GM23248 (cell line): ENCODE measurements at regions not wholly inside any gene's neighbourhood (a gene's known extent, or its start where the extent isn't known, plus 50 kb on each side); places are given as distances from the start of the nearest gene placed in this dataset.

Experiments used
- EZH2 ChIP-seq: fragments of 200-600 bp; sonication (generic); IDR thresholded peaks from 2 replicates; pipeline ENCODE4 v1.6.1; 2018; ENCODE audit warnings: antibody characterized with exemption, mild to moderate bottlenecking; ENCODE audit not compliant: insufficient read depth, poor library complexity, severe bottlenecking
- EZH2phosphoT487 ChIP-seq: fragments of 200-600 bp; sonication (generic); IDR thresholded peaks from 2 replicates; pipeline ENCODE4 v1.6.1; 2018; ENCODE audit warnings: antibody characterized with exemption, moderate library complexity, mild to moderate bottlenecking, low read depth; ENCODE audit not compliant: insufficient read depth

DNA sequence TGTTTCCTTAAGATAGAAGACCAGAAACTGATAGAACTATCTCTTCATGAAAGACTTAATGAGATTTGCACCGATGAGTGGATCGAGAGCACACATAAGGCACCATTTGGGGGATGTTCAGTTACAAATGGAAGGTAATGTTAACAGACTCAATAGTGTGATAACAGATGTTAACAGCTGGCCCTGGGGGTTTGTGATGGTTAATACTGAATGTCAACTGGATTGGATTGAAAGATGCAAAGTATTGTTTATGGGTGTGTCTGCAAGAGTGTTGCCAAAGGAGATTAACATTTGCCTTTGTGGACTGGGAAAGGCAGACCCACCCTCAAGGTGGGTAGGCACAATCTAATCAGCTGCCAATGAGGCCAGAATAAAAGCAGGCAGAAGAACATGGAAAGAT, 130.5 kb upstream of the DGKB start:
- TF ChIP-seq EZH2 (no peak), EZH2phosphoT487 (no peak)
